Upper lobe of left lung (tissue), 6 donors: ENCODE measurements at regions not wholly inside any gene's neighbourhood (a gene's known extent, or its start where the extent isn't known, plus 50 kb on each side); places are given as distances from the start of the nearest gene placed in this dataset.

Experiments used
- ATAC-seq, 2 donors: fragments of 200-7000 bp; cut with Tn5 transposase; one replicate each; pipeline ENCODE4 v1.9.1; 2022; ENCODE audit warnings: mild to moderate bottlenecking in 2 of 2, moderate library complexity in 2 of 2; ENCODE audit not compliant: low FRiP score in 2 of 2
- DNase-seq, 2 donors: peaks; one replicate each; pipeline ENCODE4 v3.0.0-alpha.2; 2019 to 2020
- H3K27ac ChIP-seq, 4 donors: fragments of 200-600 bp; sonication (generic); one replicate each; pipeline ENCODE4 v1.5.1; 2016 to 2019
- H3K27me3 ChIP-seq, 4 donors: fragments of 200-600 bp; sonication (generic); one replicate each; pipeline ENCODE4 v1.5.1; 2017 to 2019
- H3K36me3 ChIP-seq, 4 donors: fragments of 200-600 bp; sonication (generic); one replicate each; pipeline ENCODE4 v1.5.1; 2016 to 2019
- H3K4me1 ChIP-seq, 4 donors: fragments of 200-600 bp; sonication (generic); one replicate each; pipeline ENCODE4 v1.5.1; 2018 to 2019
- H3K4me3 ChIP-seq, 4 donors: fragments of 200-600 bp; sonication (generic); one replicate each; pipeline ENCODE4 v1.5.1; 2017 to 2019; ENCODE audit warnings: mild to moderate bottlenecking in 2 of 4, moderate library complexity in 1 of 4
- H3K9me3 ChIP-seq, 4 donors: fragments of 200-600 bp; sonication (generic); one replicate each; pipeline ENCODE4 v1.5.1; 2018 to 2019
- CTCF ChIP-seq, 6 experiments: fragments of 450-650 bp in 4 of 6; fragments of 200-600 bp in 2 of 6; sonication (generic) in 2 of 6; IDR thresholded peaks; one replicate each; pipeline ENCODE4 v1.5.1; 2016 to 2019; ENCODE audit warnings: antibody characterized with exemption in 6 of 6
- EP300 ChIP-seq, 4 donors: sonication (generic); formaldehyde crosslinking; IDR thresholded peaks; one replicate each; pipeline ENCODE4 v1.5.1; 2017; ENCODE audit warnings: antibody characterized with exemption in 4 of 4, control low read depth in 2 of 4
- POLR2A ChIP-seq, 4 donors: fragments of 450-650 bp; IDR thresholded peaks; one replicate each; pipeline ENCODE4 v1.5.1; 2016 to 2017; ENCODE audit warnings: antibody characterized with exemption in 4 of 4, mild to moderate bottlenecking in 2 of 4
- POLR2AphosphoS5 ChIP-seq, 2 donors: sonication (generic); formaldehyde crosslinking; IDR thresholded peaks; one replicate each; pipeline ENCODE4 v1.5.1; 2017; ENCODE audit warnings: antibody characterized with exemption in 2 of 2
- WGBS, 2 donors: methylation state at CpG; one replicate each; pipeline ENCODE4 v1.1.5; 2017 to 2018; 5-methylcytosine and 5-hydroxymethylcytosine counted together
- donor health status: DM: no; HTN: no; CAD: no; lungs with moderate emphysema.
- donor health status: DM: no; HTN: yes; CAD: no; lungs with severe emphysema.

DNA sequence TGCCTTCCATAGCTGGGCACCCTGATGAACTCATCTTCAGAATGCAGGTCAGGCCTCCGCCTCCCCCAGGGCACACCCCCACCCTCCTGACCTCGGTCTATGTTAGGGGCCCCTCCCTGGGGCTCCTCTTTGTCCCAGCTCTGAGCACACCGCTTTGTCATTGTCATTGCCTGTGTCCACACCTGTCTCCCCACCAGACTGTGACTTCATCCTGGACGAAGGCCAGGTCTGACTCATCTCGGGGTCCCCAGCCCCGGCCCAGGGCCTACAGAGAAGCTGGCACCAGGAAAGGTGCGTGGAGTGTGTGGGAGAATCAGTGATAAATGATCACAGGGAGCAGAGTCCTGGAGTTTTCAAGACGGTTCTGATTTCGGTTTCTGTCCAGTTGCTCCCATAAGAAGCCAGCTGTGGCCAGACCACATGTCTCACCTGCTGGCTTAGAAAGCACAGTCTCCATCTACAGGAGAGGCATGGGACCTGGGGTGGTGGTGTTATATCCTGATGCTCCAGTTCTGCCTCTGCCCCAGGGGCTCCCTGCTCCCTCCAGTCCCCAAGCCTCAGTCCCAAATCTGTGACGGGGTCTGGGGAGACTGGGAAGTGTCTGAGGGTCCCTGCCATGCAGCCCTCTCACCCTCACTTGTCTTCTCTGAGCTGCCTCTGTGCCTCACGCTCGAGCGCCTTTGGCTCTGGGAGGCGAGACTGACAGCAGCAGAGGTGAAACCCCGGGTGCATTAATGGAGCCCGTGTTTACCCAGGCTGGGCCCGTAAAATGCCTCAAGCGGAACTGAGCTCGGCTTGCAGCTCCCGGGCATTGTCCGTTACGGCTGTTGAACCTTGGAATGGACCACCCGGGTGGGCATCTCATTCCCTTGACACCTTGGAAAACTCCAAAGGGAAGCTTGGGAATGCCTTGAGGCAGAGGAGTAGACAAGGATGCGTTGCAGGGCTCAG is 85.5 kb upstream of the WNT11 start:
- 87 to 89% methylated on average over 22 to 24 of the region's 24 CpGs for whole genome bisulfite sequencing, 2 donors

GRCh38 chr11:76288166-76288980 is 82.1 kb upstream of the WNT11 start:
- Histone ChIP-seq H3K4me1 (no peaks in the 10 kb centered on the region), H3K27ac (no peak overlapping the region), H3K4me3 (no peak overlapping the region), H3K27me3 (no peaks in the 10 kb centered on the region), H3K36me3 (no peaks in the 10 kb centered on the region), H3K9me3 (no peaks in the 10 kb centered on the region)
- TF ChIP-seq POLR2AphosphoS5 (IDR thresholded peaks at IDR 0.05) (no peak), POLR2A (IDR thresholded peaks at IDR 0.05) (no peak), EP300 (IDR thresholded peaks at IDR 0.05) (no peak), CTCF (IDR thresholded peaks at IDR 0.05) (no peak)
- DNase-seq = peak in 1 of 2 donors; percentile 59
- no peak for ATAC-seq
- 40 to 45% methylated on average over 6 to 16 of the region's 21 CpGs for WGBS, 2 donors

More for the DNA sequence above, 85.5 kb upstream of the WNT11 start:
- no peaks in the 10 kb centered on the region for H3K9me3 ChIP-seq
- no peaks in the 10 kb centered on the region for H3K27me3 ChIP-seq
- H3K4me3 ChIP-seq = no peak overlapping the region
- DNase-seq = no peak
- no peak overlapping the region for H3K27ac ChIP-seq
- H3K36me3 ChIP-seq = no peaks in the 10 kb centered on the region
- no peak for ATAC-seq
- H3K4me1 ChIP-seq = no peaks in the 10 kb centered on the region
- TF ChIP-seq CTCF (IDR thresholded peaks at IDR 0.05) (no peak), POLR2AphosphoS5 (IDR thresholded peaks at IDR 0.05) (no peak), EP300 (IDR thresholded peaks at IDR 0.05) (no peak), POLR2A (IDR thresholded peaks at IDR 0.05) (no peak)

GRCh38 chr11:76287227-76287626 is 80.9 kb upstream of the WNT11 start:
- H3K27me3 ChIP-seq = no peaks in the 10 kb centered on the region
- no peak overlapping the region for H3K27ac ChIP-seq
- H3K4me1 ChIP-seq = no peaks in the 10 kb centered on the region
- no peak for ATAC-seq
- no peak for DNase-seq
- H3K36me3 ChIP-seq = no peaks in the 10 kb centered on the region
- H3K9me3 ChIP-seq = no peaks in the 10 kb centered on the region
- TF ChIP-seq POLR2AphosphoS5 (IDR thresholded peaks at IDR 0.05) = no peak
- no peak for TF ChIP-seq EP300 (IDR thresholded peaks at IDR 0.05)
- no peak for TF ChIP-seq CTCF (IDR thresholded peaks at IDR 0.05)
- no peak for TF ChIP-seq POLR2A (IDR thresholded peaks at IDR 0.05)
- WGBS, 2 donors = 96 to 97% methylated on average over 5 to 9 of the region's 10 CpGs
- no peak overlapping the region for H3K4me3 ChIP-seq

GRCh38 chr11:76285397-76286104 is 79.2 kb upstream of the WNT11 start:
- 92 to 95% methylated on average over 6 of the region's 6 CpGs for WGBS, 2 donors
- Histone ChIP-seq H3K27me3 (no peaks in the 10 kb centered on the region), H3K4me3 (no peak overlapping the region), H3K27ac (no peak overlapping the region), H3K36me3 (no peaks in the 10 kb centered on the region), H3K9me3 (no peaks in the 10 kb centered on the region), H3K4me1 (no peaks in the 10 kb centered on the region)
- DNase-seq (no peak), ATAC-seq (no peak)
- no peak for TF ChIP-seq POLR2A (IDR thresholded peaks at IDR 0.05)
- no peak for TF ChIP-seq CTCF (IDR thresholded peaks at IDR 0.05)
- TF ChIP-seq EP300 (IDR thresholded peaks at IDR 0.05) = no peak
- no peak for TF ChIP-seq POLR2AphosphoS5 (IDR thresholded peaks at IDR 0.05)
